Caco-2 (cell line): ENCODE measurements at regions not wholly inside any gene's neighbourhood (a gene's known extent, or its start where the extent isn't known, plus 50 kb on each side); places are given as distances from the start of the nearest gene placed in this dataset.

Experiments
- BruUV-seq: library from RNA; stranded (reverse); fragments of 400-500 nt; replicated peaks from 2 replicates; lab custom pipeline; 2021; lab: Mats Ljungman, UMichigan
- CTCF ChIA-PET: fragments of 300-600 bp; sonication (Branson Sonifier 250); formaldehyde crosslinking; loops from one replicate; lab custom pipeline; 2022; ENCODE audit warnings: antibody characterized with exemption; lab: Charles Lee
- POLR2A ChIA-PET: fragments of 300-600 bp; sonication (Branson Sonifier 250); formaldehyde crosslinking; loops from one replicate; lab custom pipeline; 2022; ENCODE audit warnings: antibody characterized with exemption; lab: Charles Lee
- DNase-seq, 2 experiments: peaks; one replicate each; pipeline versions ENCODE4 v3.0.0 to v3.0.0-alpha.2; 2020 to 2022
- H3K27me3 ChIP-seq: replicated peaks from 2 replicates; pipeline ENCODE4 v1.6.0; 2011; ENCODE audit warnings: low read length; ENCODE audit not compliant: control insufficient read depth, insufficient read depth
- H3K36me3 ChIP-seq: 2 replicates; pipeline ENCODE4 v1.5.1; 2011; ENCODE audit warnings: low read length; ENCODE audit not compliant: control insufficient read depth, insufficient read depth
- H3K4me1 ChIP-seq: fragments of 250-450 bp; sonication (Bioruptor Pico); 2 replicates; pipeline ENCODE4 v1.5.1; 2020; ENCODE audit warnings: mild to moderate bottlenecking
- H3K4me3 ChIP-seq: 2 replicates; pipeline ENCODE4 v1.5.1; 2011; ENCODE audit warnings: low read depth, mild to moderate bottlenecking, control low read depth, low read length
- H3K9me3 ChIP-seq: fragments of 250-450 bp; sonication (Bioruptor Pico); 2 replicates; pipeline ENCODE4 v1.5.1; 2020; ENCODE audit warnings: mild to moderate bottlenecking, moderate library complexity
- H3K27ac Mint-ChIP-seq: one replicate; pipeline ENCODE4 v1.8.0; 2022; ENCODE audit warnings: mixed read lengths; ENCODE audit not compliant: unreplicated experiment
- H3K27me3 Mint-ChIP-seq: one replicate; pipeline ENCODE4 v1.8.0; 2022; ENCODE audit warnings: mixed read lengths; ENCODE audit not compliant: insufficient read depth, unreplicated experiment
- H3K36me3 Mint-ChIP-seq: one replicate; pipeline ENCODE4 v1.8.0; 2022; ENCODE audit warnings: mild to moderate bottlenecking, mixed read lengths; ENCODE audit not compliant: insufficient read depth, unreplicated experiment
- H3K4me1 Mint-ChIP-seq: one replicate; pipeline ENCODE4 v1.8.0; 2022; ENCODE audit warnings: low read depth, mixed read lengths; ENCODE audit not compliant: unreplicated experiment
- H3K4me3 Mint-ChIP-seq: one replicate; pipeline ENCODE4 v1.8.0; 2022; ENCODE audit warnings: mild to moderate bottlenecking, moderate library complexity, mixed read lengths; ENCODE audit not compliant: unreplicated experiment
- H3K9me3 Mint-ChIP-seq: one replicate; pipeline ENCODE4 v1.8.0; 2022; ENCODE audit warnings: mixed read lengths; ENCODE audit not compliant: unreplicated experiment
- intact Hi-C: fragments of 100-400 bp; cut with micrococcal nuclease; formaldehyde crosslinking; loops from one replicate; pipeline ENCODE4 v1.10.0; 2022; ENCODE audit not compliant: unreplicated experiment
- TF ChIP-seq, protein P1 (sequence below), 2 experiments: fragments of 200-600 bp in 1 of 2; IDR thresholded peaks; 1 replicate in 1 of 2; 2 replicates in 1 of 2; pipeline versions ENCODE4 v1.5.1 to v1.8.0; 2011 to 2022; ENCODE audit warnings: antibody characterized with exemption in 1 of 2, control low read depth in 1 of 2, inconsistent platforms in 1 of 2, low read depth in 1 of 2, low read length in 1 of 2, mild to moderate bottlenecking in 1 of 2, moderate library complexity in 1 of 2; ENCODE audit not compliant: insufficient read depth in 1 of 2, severe bottlenecking in 1 of 2, unreplicated experiment in 1 of 2

DNA sequence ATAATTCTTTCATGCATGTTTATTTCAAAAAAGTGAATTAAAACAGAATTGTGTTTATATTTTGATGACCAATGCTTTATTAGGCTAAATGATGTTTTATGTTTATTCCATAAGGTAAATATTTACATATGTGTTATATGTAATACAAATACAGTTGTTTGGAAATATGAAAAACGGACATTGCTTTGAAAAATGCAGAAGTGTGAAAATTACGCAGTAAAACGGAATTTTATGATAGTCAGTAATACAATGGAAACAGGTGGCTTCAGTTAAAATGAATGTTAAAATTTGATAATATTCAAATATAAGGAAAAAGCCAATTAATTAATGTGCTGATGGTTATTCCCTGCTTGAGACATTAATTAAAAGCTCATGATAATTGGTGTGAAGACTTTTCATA lies 1633.8 kb downstream of the MAT2B start:
- Mint-ChIP-seq H3K4me3 (no peak overlapping the region), H3K36me3 (no peaks in the 10 kb centered on the region), H3K4me1 (no peaks in the 10 kb centered on the region), H3K9me3 (no peaks in the 10 kb centered on the region), H3K27me3 (peaks cover 2% of the 10 kb centered on the region), H3K27ac (no peak overlapping the region)
- Histone ChIP-seq H3K9me3 (no peaks in the 10 kb centered on the region), H3K4me3 (no peak overlapping the region), H3K27me3 (no peaks in the 10 kb centered on the region), H3K4me1 (no peaks in the 10 kb centered on the region), H3K36me3 (no peaks in the 10 kb centered on the region)
- TF ChIP-seq, protein P1, sequence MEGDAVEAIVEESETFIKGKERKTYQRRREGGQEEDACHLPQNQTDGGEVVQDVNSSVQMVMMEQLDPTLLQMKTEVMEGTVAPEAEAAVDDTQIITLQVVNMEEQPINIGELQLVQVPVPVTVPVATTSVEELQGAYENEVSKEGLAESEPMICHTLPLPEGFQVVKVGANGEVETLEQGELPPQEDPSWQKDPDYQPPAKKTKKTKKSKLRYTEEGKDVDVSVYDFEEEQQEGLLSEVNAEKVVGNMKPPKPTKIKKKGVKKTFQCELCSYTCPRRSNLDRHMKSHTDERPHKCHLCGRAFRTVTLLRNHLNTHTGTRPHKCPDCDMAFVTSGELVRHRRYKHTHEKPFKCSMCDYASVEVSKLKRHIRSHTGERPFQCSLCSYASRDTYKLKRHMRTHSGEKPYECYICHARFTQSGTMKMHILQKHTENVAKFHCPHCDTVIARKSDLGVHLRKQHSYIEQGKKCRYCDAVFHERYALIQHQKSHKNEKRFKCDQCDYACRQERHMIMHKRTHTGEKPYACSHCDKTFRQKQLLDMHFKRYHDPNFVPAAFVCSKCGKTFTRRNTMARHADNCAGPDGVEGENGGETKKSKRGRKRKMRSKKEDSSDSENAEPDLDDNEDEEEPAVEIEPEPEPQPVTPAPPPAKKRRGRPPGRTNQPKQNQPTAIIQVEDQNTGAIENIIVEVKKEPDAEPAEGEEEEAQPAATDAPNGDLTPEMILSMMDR (IDR thresholded peaks at IDR 0.05; ENCODE audit: insufficient read depth in 1 of 2, low read depth in 1 of 2, low read length in 1 of 2, severe bottlenecking in 1 of 2, unreplicated experiment in 1 of 2), result no peak
- intact Hi-C loops, result no loop called here
- POLR2A ChIA-PET, result no interaction called here
- DNase-seq, result no peak
- CTCF ChIA-PET, result no interaction called here
- no TSS peak for BruUV-seq

DNA sequence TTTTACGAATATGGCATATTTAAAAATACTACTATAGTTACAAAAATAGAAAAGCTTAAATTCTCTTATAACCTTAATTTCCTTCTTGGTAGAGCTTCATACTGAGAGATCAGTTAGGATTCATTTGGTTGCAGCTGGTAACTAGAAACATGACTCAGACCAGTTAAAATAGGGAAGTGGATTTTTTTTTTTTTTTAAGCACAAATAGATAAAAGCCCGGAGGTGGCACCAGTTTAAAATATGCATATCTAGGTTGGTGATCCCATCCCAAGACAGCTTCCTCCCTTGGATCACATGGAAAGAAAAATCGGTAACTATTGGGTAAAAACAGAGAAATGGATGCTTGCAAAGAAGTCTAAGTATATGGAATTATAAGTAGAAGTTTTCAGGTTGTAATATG lies 1634.3 kb downstream of the MAT2B start:
- no peak for DNase-seq
- intact Hi-C loops, result no loop called here
- Mint-ChIP-seq H3K36me3 (no peaks in the 10 kb centered on the region), H3K9me3 (no peaks in the 10 kb centered on the region), H3K4me3 (no peak overlapping the region), H3K27me3 (peaks cover 3% of the 10 kb centered on the region), H3K27ac (no peak overlapping the region), H3K4me1 (no peaks in the 10 kb centered on the region)
- POLR2A ChIA-PET, result no interaction called here
- CTCF ChIA-PET, result no interaction called here
- Histone ChIP-seq H3K27me3 (no peaks in the 10 kb centered on the region), H3K9me3 (no peaks in the 10 kb centered on the region), H3K36me3 (no peaks in the 10 kb centered on the region), H3K4me3 (no peak overlapping the region), H3K4me1 (no peaks in the 10 kb centered on the region)
- no TSS peak for BruUV-seq
- TF ChIP-seq, protein P1 (IDR thresholded peaks at IDR 0.05; ENCODE audit: insufficient read depth in 1 of 2, low read depth in 1 of 2, low read length in 1 of 2, severe bottlenecking in 1 of 2, unreplicated experiment in 1 of 2), result no peak

DNA sequence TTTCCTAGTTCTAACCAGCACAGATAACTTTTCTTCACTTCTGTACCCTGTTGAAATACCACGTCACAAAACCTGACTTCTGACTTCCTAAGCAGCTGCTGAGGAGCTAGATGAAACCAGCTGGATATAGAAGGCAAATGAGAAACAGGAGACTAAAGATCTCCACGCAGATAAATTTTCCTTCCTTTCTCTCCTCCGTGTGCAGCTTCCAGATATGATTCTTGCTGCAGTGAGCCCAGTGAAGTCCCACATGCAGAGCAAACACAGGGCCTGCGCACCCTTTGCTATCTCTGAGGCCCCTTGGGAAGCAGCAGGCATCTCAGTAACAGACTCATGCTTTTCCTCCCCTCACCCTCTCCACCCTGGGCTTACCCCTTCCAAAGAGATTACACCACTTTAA lies 1638.3 kb downstream of the MAT2B start:
- H3K4me3 ChIP-seq, result no peak overlapping the region
- DNase-seq, result no peak
- Mint-ChIP-seq H3K27me3 (peaks cover 3% of the 10 kb centered on the region), H3K4me3 (no peak overlapping the region), H3K27ac (no peak overlapping the region), H3K36me3 (no peaks in the 10 kb centered on the region), H3K4me1 (no peaks in the 10 kb centered on the region), H3K9me3 (no peaks in the 10 kb centered on the region)
- H3K27me3 ChIP-seq, result no peaks in the 10 kb centered on the region
- H3K4me1 ChIP-seq, result no peaks in the 10 kb centered on the region
- ChIA-PET POLR2A (no interaction called here), CTCF (no interaction called here)
- no peaks in the 10 kb centered on the region for H3K36me3 ChIP-seq
- no peaks in the 10 kb centered on the region for H3K9me3 ChIP-seq
- TF ChIP-seq, protein P1 (IDR thresholded peaks at IDR 0.05; ENCODE audit: insufficient read depth in 1 of 2, low read depth in 1 of 2, low read length in 1 of 2, severe bottlenecking in 1 of 2, unreplicated experiment in 1 of 2), result no peak
- BruUV-seq, result no TSS peak
- intact Hi-C loops, result loop anchor here (1.0 kb wide), 1 partner anchor 13 kb away; no protein-coding TSS in a partner anchor
